Naive thymus-derived CD4-positive, alpha-beta T cell (primary cell): ENCODE measurements at regions not wholly inside any gene's neighbourhood (a gene's known extent, or its start where the extent isn't known, plus 50 kb on each side); places are given as distances from the start of the nearest gene placed in this dataset.
A peak's percentile ranks its signal among the peaks of the same experiment; 100 is the strongest.

Experiments
- ATAC-seq: fragments of 150-1000 bp; cut with Tn5 transposase; 2 replicates; pipeline ENCODE4 v1.10.0; 2021; ENCODE audit warnings: mild to moderate bottlenecking, moderate library complexity
- CTCF ChIA-PET: fragments of 350-600 bp; sonication (Branson Sonifier 250); formaldehyde crosslinking; loops from one replicate; lab custom pipeline; 2021; ENCODE audit warnings: antibody characterized with exemption; lab: Charles Lee
- POLR2A ChIA-PET: fragments of 350-600 bp; sonication (Branson Sonifier 250); formaldehyde crosslinking; loops from one replicate; lab custom pipeline; 2021; ENCODE audit warnings: antibody characterized with exemption, inconsistent platforms; lab: Charles Lee
- DNase-seq, 9 donors: peaks; one replicate each; pipeline versions ENCODE4 v3.0.0 to v3.0.0-alpha.2; 2020 to 2022; ENCODE audit warnings: mixed read lengths in 1 of 9
- H3K27ac ChIP-seq: one replicate; pipeline ENCODE4 v1.7.0; 2013; ENCODE audit warnings: mild to moderate bottlenecking, low read depth, low read length, moderate library complexity
- H3K27me3 ChIP-seq, 2 donors: one replicate each; pipeline ENCODE4 v1.7.0; 2013; ENCODE audit warnings: low read length in 2 of 2, mild to moderate bottlenecking in 2 of 2, moderate library complexity in 2 of 2; ENCODE audit not compliant: control insufficient read depth in 2 of 2, insufficient read depth in 2 of 2
- H3K36me3 ChIP-seq, 3 experiments: 1 replicate in 2 of 3; 2 replicates in 1 of 3; pipeline ENCODE4 v1.7.0; 2013; ENCODE audit warnings: low read length in 3 of 3, mild to moderate bottlenecking in 3 of 3, moderate library complexity in 1 of 3; ENCODE audit not compliant: insufficient read depth in 3 of 3, control insufficient read depth in 2 of 3
- H3K4me1 ChIP-seq, 2 donors: one replicate each; pipeline ENCODE4 v1.7.0; 2013; ENCODE audit warnings: low read length in 2 of 2, mild to moderate bottlenecking in 2 of 2, moderate library complexity in 1 of 2; ENCODE audit not compliant: control insufficient read depth in 2 of 2, insufficient read depth in 2 of 2
- H3K4me3 ChIP-seq: 2 replicates; pipeline ENCODE4 v1.7.0; 2013; ENCODE audit warnings: mild to moderate bottlenecking, low read length
- H3K9me3 ChIP-seq, 3 experiments: 1 replicate in 2 of 3; 2 replicates in 1 of 3; pipeline ENCODE4 v1.7.0; 2013; ENCODE audit warnings: low read length in 3 of 3; ENCODE audit not compliant: control insufficient read depth in 2 of 3
- H3K27ac Mint-ChIP-seq, 9 donors: one replicate each; pipeline ENCODE4 v1.8.0; 2020 to 2022; ENCODE audit warnings: mixed read lengths in 9 of 9, mild to moderate bottlenecking in 8 of 9, moderate library complexity in 5 of 9, inconsistent platforms in 2 of 9
- H3K27me3 Mint-ChIP-seq, 5 donors: one replicate each; pipeline ENCODE4 v1.8.0; 2021 to 2022; ENCODE audit warnings: mixed read lengths in 5 of 5, mild to moderate bottlenecking in 1 of 5
- H3K36me3 Mint-ChIP-seq, 5 donors: one replicate each; pipeline ENCODE4 v1.8.0; 2020 to 2022; ENCODE audit warnings: mixed read lengths in 5 of 5, mild to moderate bottlenecking in 3 of 5, inconsistent platforms in 1 of 5
- H3K4me1 Mint-ChIP-seq, 7 donors: one replicate each; pipeline ENCODE4 v1.8.0; 2020 to 2022; ENCODE audit warnings: mixed read lengths in 7 of 7, mild to moderate bottlenecking in 3 of 7, inconsistent platforms in 1 of 7
- H3K4me3 Mint-ChIP-seq, 10 donors: one replicate each; pipeline ENCODE4 v1.8.0; 2020 to 2022; ENCODE audit warnings: mild to moderate bottlenecking in 10 of 10, mixed read lengths in 10 of 10, moderate library complexity in 6 of 10, inconsistent platforms in 2 of 10
- H3K9me3 Mint-ChIP-seq, 11 donors: one replicate each; pipeline ENCODE4 v1.8.0; 2020 to 2022; ENCODE audit warnings: mixed read lengths in 11 of 11, mild to moderate bottlenecking in 4 of 11, inconsistent platforms in 1 of 11, moderate library complexity in 1 of 11
- intact Hi-C, 2 donors: fragments of 100-400 bp; cut with micrococcal nuclease; formaldehyde crosslinking; loops; one replicate each; pipeline ENCODE4 v1.15.1; 2023

- POLR2A ChIA-PET, result no interaction called here
- no peaks in the 10 kb centered on the region for H3K9me3 ChIP-seq
- peak; percentile 66 for ATAC-seq
Observed at GRCh38 chr12:97308576-97309198, 153.9 kb upstream of the RMST start.

GRCh38 chr12:97309921-97310320, 152.7 kb upstream of the RMST start:
- H3K4me3 Mint-ChIP-seq, result no peak overlapping the region
- H3K27ac ChIP-seq, result no peak overlapping the region
- H3K27me3 Mint-ChIP-seq, result peaks cover 11 to 32% (median 20%) of the 10 kb centered on the region in 5 donors

More at GRCh38 chr12:97308576-97309198, 153.9 kb upstream of the RMST start:
- Mint-ChIP-seq H3K36me3 (no peaks in the 10 kb centered on the region), H3K4me1 (peaks cover 0 to 2% (median 0%) of the 10 kb centered on the region in 7 donors), H3K9me3 (no peaks in the 10 kb centered on the region), H3K4me3 (no peak overlapping the region), H3K27me3 (peaks cover 5 to 25% (median 17%) of the 10 kb centered on the region in 5 donors), H3K27ac (no peak overlapping the region)
- H3K36me3 ChIP-seq, result no peaks in the 10 kb centered on the region
- no peaks in the 10 kb centered on the region for H3K4me1 ChIP-seq
- no peak overlapping the region for H3K4me3 ChIP-seq
- CTCF ChIA-PET, result interaction anchor here (1.1 to 4.0 kb wide), 4 partner anchors 10 to 733 kb away, joined by 3 to 42 read pairs (median 4); no protein-coding TSS in a partner anchor
- intact Hi-C loops, result loop anchor here (1.0 to 5.0 kb wide), 5 partner anchors 159 to 1089 kb away; no protein-coding TSS in a partner anchor
- no peaks in the 10 kb centered on the region for H3K27me3 ChIP-seq
- peak in 7 of 9 donors; percentile 14 to 58 (median 54) for DNase-seq
- no peak overlapping the region for H3K27ac ChIP-seq

GRCh38 chr12:97312570-97313135, 150.0 kb upstream of the RMST start:
- no peak for DNase-seq
- H3K9me3 Mint-ChIP-seq, result no peaks in the 10 kb centered on the region
- peaks cover 18 to 52% (median 36%) of the 10 kb centered on the region in 5 donors for H3K27me3 Mint-ChIP-seq
- no peak overlapping the region for H3K4me3 Mint-ChIP-seq
- ATAC-seq, result no peak
- Histone ChIP-seq H3K36me3 (no peaks in the 10 kb centered on the region), H3K4me3 (no peak overlapping the region), H3K4me1 (no peaks in the 10 kb centered on the region), H3K27ac (no peak overlapping the region), H3K9me3 (no peaks in the 10 kb centered on the region), H3K27me3 (no peaks in the 10 kb centered on the region)
- no peak overlapping the region for H3K27ac Mint-ChIP-seq
- peaks cover 0 to 2% (median 0%) of the 10 kb centered on the region in 7 donors for H3K4me1 Mint-ChIP-seq
- ChIA-PET POLR2A (no interaction called here), CTCF (interaction anchor here (0.7 kb wide), 1 partner anchor 731 kb away, joined by 4 read pairs; no protein-coding TSS in a partner anchor)
- H3K36me3 Mint-ChIP-seq, result no peaks in the 10 kb centered on the region
- intact Hi-C loops, result no loop called here

More at GRCh38 chr12:97309921-97310320, 152.7 kb upstream of the RMST start:
- intact Hi-C loops, result loop anchor here in 1 of 2 donors (5.0 kb wide), 1 partner anchor 323 kb away; no protein-coding TSS in a partner anchor
- DNase-seq, result no peak
- Histone ChIP-seq H3K4me1 (no peaks in the 10 kb centered on the region), H3K27me3 (no peaks in the 10 kb centered on the region), H3K9me3 (no peaks in the 10 kb centered on the region), H3K4me3 (no peak overlapping the region), H3K36me3 (no peaks in the 10 kb centered on the region)
- Mint-ChIP-seq H3K9me3 (no peaks in the 10 kb centered on the region), H3K27ac (no peak overlapping the region), H3K36me3 (no peaks in the 10 kb centered on the region), H3K4me1 (peaks cover 0 to 2% (median 0%) of the 10 kb centered on the region in 7 donors)
- CTCF ChIA-PET, result interaction anchor here (1.1 to 4.0 kb wide), 3 partner anchors 322 to 734 kb away, joined by 3 to 42 read pairs (median 5); no protein-coding TSS in a partner anchor
- POLR2A ChIA-PET, result no interaction called here
- no peak for ATAC-seq

- CTCF ChIA-PET, result no interaction called here
- H3K27me3 ChIP-seq, result no peaks in the 10 kb centered on the region
- intact Hi-C loops, result no loop called here
- H3K4me3 ChIP-seq, result no peak overlapping the region
- H3K27ac ChIP-seq, result no peak overlapping the region
- Mint-ChIP-seq H3K27ac (no peak overlapping the region), H3K9me3 (no peaks in the 10 kb centered on the region), H3K27me3 (peaks cover 18 to 52% (median 36%) of the 10 kb centered on the region in 5 donors), H3K4me3 (no peak overlapping the region), H3K36me3 (no peaks in the 10 kb centered on the region), H3K4me1 (peaks cover 0 to under 1% (median 0%) of the 10 kb centered on the region in 7 donors)
- no peak for DNase-seq
- no peaks in the 10 kb centered on the region for H3K36me3 ChIP-seq
- H3K9me3 ChIP-seq, result no peaks in the 10 kb centered on the region
- POLR2A ChIA-PET, result no interaction called here
- H3K4me1 ChIP-seq, result no peaks in the 10 kb centered on the region
- ATAC-seq, result no peak
Observed at GRCh38 chr12:97313471-97314190, 149.0 kb upstream of the RMST start.

GRCh38 chr12:97316321-97316720, 146.3 kb upstream of the RMST start:
- no peak overlapping the region for H3K4me3 Mint-ChIP-seq
- H3K36me3 ChIP-seq, result no peaks in the 10 kb centered on the region
- H3K36me3 Mint-ChIP-seq, result no peaks in the 10 kb centered on the region
- DNase-seq, result no peak
- ATAC-seq, result no peak
- H3K27ac ChIP-seq, result no peak overlapping the region
- H3K27ac Mint-ChIP-seq, result no peak overlapping the region
- H3K4me3 ChIP-seq, result no peak overlapping the region
- no peaks in the 10 kb centered on the region for H3K27me3 ChIP-seq
- no peaks in the 10 kb centered on the region for H3K4me1 Mint-ChIP-seq
- intact Hi-C loops, result no loop called here
- peaks cover 14 to 42% (median 28%) of the 10 kb centered on the region in 5 donors for H3K27me3 Mint-ChIP-seq
- ChIA-PET CTCF (no interaction called here), POLR2A (no interaction called here)
- no peaks in the 10 kb centered on the region for H3K9me3 ChIP-seq
- H3K9me3 Mint-ChIP-seq, result no peaks in the 10 kb centered on the region
- no peaks in the 10 kb centered on the region for H3K4me1 ChIP-seq

GRCh38 chr12:97321621-97322020, 141.0 kb upstream of the RMST start:
- intact Hi-C loops, result no loop called here
- ChIA-PET CTCF (no interaction called here), POLR2A (no interaction called here)
- no peak overlapping the region for H3K4me3 ChIP-seq
- no peak overlapping the region for H3K27ac ChIP-seq
- H3K36me3 Mint-ChIP-seq, result no peaks in the 10 kb centered on the region
- H3K27me3 Mint-ChIP-seq, result peaks cover 3 to 35% (median 23%) of the 10 kb centered on the region in 5 donors
- DNase-seq (no peak), ATAC-seq (no peak)
- no peaks in the 10 kb centered on the region for H3K4me1 Mint-ChIP-seq
- no peaks in the 10 kb centered on the region for H3K27me3 ChIP-seq
- no peak overlapping the region for H3K27ac Mint-ChIP-seq
- H3K4me3 Mint-ChIP-seq, result no peak overlapping the region
- H3K9me3 ChIP-seq, result no peaks in the 10 kb centered on the region
- peaks cover 0 to 2% (median 0%) of the 10 kb centered on the region in 11 donors for H3K9me3 Mint-ChIP-seq
- H3K36me3 ChIP-seq, result no peaks in the 10 kb centered on the region
- H3K4me1 ChIP-seq, result no peaks in the 10 kb centered on the region
